ENCODE measurements at regions not wholly inside any gene's neighbourhood (a gene's known extent, or its start where the extent isn't known, plus 50 kb on each side); places are given as distances from the start of the nearest gene placed in this dataset.

GRCh38 chr3:176490357-176490756 lies 706.9 kb downstream of the TBL1XR1 start:
- H3K36me3 Mint-ChIP-seq (ENCODE audit: low read depth), result no peaks in the 10 kb centered on the region
- no peak overlapping the region for H3K27ac Mint-ChIP-seq
- H3K9me3 ChIP-seq (ENCODE audit: control insufficient read depth, low read length, poor library complexity, severe bottlenecking), result no peaks in the 10 kb centered on the region
- no peaks in the 10 kb centered on the region for H3K4me1 Mint-ChIP-seq
- DNase-seq, result no peak
- no peak overlapping the region for H3K4me3 Mint-ChIP-seq
- no peak for ATAC-seq
- H3K27me3 Mint-ChIP-seq, result no peaks in the 10 kb centered on the region

GRCh38 chr3:176479248-176479647 lies 718.0 kb downstream of the TBL1XR1 start:
- H3K27me3 Mint-ChIP-seq, result no peaks in the 10 kb centered on the region

GRCh38 chr3:176469694-176470205 lies 727.5 kb downstream of the TBL1XR1 start:
- H3K27me3 Mint-ChIP-seq, result no peaks in the 10 kb centered on the region
- H3K27ac Mint-ChIP-seq, result no peak overlapping the region
- no peaks in the 10 kb centered on the region for H3K36me3 Mint-ChIP-seq (ENCODE audit: low read depth)
- no peak overlapping the region for H3K4me3 Mint-ChIP-seq
- no peak for DNase-seq
- H3K9me3 ChIP-seq (ENCODE audit: control insufficient read depth, low read length, poor library complexity, severe bottlenecking), result no peaks in the 10 kb centered on the region
- ATAC-seq, result no peak
- H3K4me1 Mint-ChIP-seq, result no peaks in the 10 kb centered on the region

More at GRCh38 chr3:176479248-176479647, 718.0 kb downstream of the TBL1XR1 start:
- H3K36me3 Mint-ChIP-seq (ENCODE audit: low read depth), result no peaks in the 10 kb centered on the region
- H3K4me3 Mint-ChIP-seq, result no peak overlapping the region
- no peaks in the 10 kb centered on the region for H3K9me3 ChIP-seq (ENCODE audit: control insufficient read depth, low read length, poor library complexity, severe bottlenecking)
- ATAC-seq (no peak), DNase-seq (no peak)
- H3K27ac Mint-ChIP-seq, result no peak overlapping the region
- H3K4me1 Mint-ChIP-seq, result no peaks in the 10 kb centered on the region

- ATAC-seq (no peak), DNase-seq (no peak)
These were observed 733.7 kb downstream of the TBL1XR1 start for GRCh38 chr3:176463610-176464009.

DNA sequence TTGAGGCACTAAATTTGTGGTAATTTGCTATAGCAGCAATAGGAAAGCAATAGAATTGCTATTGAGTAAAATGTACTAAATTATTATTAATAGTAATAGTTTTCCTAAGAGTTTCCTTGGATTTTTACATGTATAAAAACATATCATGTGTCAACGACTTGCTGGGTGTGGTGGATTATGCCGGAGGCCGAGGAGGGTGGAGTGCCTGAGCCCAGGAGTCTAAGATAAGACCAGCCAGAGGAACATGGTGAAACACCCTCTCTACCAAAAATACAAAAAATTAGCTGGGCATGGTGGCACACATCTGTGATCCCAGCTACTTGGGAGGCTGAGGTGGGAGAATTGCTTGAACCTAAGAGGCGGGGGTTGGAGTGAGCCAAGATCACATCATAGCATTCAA lies 749.9 kb downstream of the TBL1XR1 start:
- no peaks in the 10 kb centered on the region for H3K36me3 Mint-ChIP-seq (ENCODE audit: low read depth)
- ATAC-seq (no peak), DNase-seq (no peak)
- H3K27me3 Mint-ChIP-seq, result no peaks in the 10 kb centered on the region
- H3K4me1 Mint-ChIP-seq, result no peaks in the 10 kb centered on the region
- H3K9me3 ChIP-seq (ENCODE audit: control insufficient read depth, low read length, poor library complexity, severe bottlenecking), result no peaks in the 10 kb centered on the region
- no peak overlapping the region for H3K4me3 Mint-ChIP-seq
- H3K27ac Mint-ChIP-seq, result no peak overlapping the region

More at GRCh38 chr3:176463610-176464009, 733.7 kb downstream of the TBL1XR1 start:
- Mint-ChIP-seq H3K27ac (no peak overlapping the region), H3K4me3 (no peak overlapping the region), H3K36me3 (ENCODE audit: low read depth) (no peaks in the 10 kb centered on the region), H3K27me3 (no peaks in the 10 kb centered on the region), H3K4me1 (no peaks in the 10 kb centered on the region)
- H3K9me3 ChIP-seq (ENCODE audit: control insufficient read depth, low read length, poor library complexity, severe bottlenecking), result no peaks in the 10 kb centered on the region

GRCh38 chr3:176442326-176442725 lies 755.0 kb downstream of the TBL1XR1 start:
- no peaks in the 10 kb centered on the region for H3K9me3 ChIP-seq (ENCODE audit: control insufficient read depth, low read length, poor library complexity, severe bottlenecking)
- Mint-ChIP-seq H3K36me3 (ENCODE audit: low read depth) (no peaks in the 10 kb centered on the region), H3K27ac (no peak overlapping the region), H3K27me3 (no peaks in the 10 kb centered on the region), H3K4me3 (no peak overlapping the region), H3K4me1 (no peaks in the 10 kb centered on the region)
- ATAC-seq, result no peak
- DNase-seq, result no peak

DNA sequence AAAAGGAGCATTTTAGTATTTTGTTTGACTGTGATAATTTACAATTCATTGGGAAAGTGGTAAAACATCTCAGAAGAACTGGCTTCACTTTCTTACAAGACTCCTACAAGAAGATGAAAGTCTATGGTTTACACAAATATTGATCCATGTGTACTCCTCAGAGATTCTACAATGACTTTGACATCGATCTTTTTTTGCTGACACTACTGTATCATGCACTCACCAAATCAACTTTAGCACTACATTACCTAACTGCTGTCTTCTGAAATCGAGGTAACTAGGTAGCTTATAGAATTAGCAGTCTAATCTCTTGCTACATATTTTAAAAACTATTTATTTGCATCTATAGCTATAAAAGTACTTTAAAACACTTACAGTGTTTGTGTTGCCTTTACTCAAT lies 757.6 kb downstream of the TBL1XR1 start:
- no peak for DNase-seq
- no peak for ATAC-seq
- no peaks in the 10 kb centered on the region for H3K4me1 Mint-ChIP-seq
- no peaks in the 10 kb centered on the region for H3K9me3 ChIP-seq (ENCODE audit: control insufficient read depth, low read length, poor library complexity, severe bottlenecking)
- no peak overlapping the region for H3K27ac Mint-ChIP-seq
- no peaks in the 10 kb centered on the region for H3K36me3 Mint-ChIP-seq (ENCODE audit: low read depth)
- no peak overlapping the region for H3K4me3 Mint-ChIP-seq
- no peaks in the 10 kb centered on the region for H3K27me3 Mint-ChIP-seq

DNA sequence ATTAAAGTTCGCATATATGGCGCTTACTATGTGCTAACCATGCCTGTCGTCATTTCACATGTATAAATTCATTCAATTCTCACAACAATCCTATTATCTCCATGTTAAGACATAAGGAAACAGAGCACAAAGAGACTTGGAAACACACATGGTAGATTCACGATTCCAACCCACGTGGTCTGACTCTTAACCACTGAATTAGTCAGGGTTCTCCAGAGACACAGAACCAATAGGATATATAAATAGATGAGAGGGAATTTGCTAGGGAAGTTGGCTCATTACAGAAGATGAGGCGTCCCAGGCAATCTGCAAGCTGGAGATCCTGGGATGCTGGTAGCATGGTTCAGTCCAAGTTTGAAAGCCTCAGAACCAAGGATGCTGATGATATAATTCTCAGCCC lies 765.3 kb downstream of the TBL1XR1 start:
- H3K4me1 Mint-ChIP-seq, result no peaks in the 10 kb centered on the region
- no peaks in the 10 kb centered on the region for H3K36me3 Mint-ChIP-seq (ENCODE audit: low read depth)
- no peaks in the 10 kb centered on the region for H3K27me3 Mint-ChIP-seq
- no peak overlapping the region for H3K4me3 Mint-ChIP-seq
- ATAC-seq, result no peak
- H3K27ac Mint-ChIP-seq, result no peak overlapping the region
- H3K9me3 ChIP-seq (ENCODE audit: control insufficient read depth, low read length, poor library complexity, severe bottlenecking), result no peaks in the 10 kb centered on the region
- no peak for DNase-seq

- Mint-ChIP-seq H3K4me1 (no peaks in the 10 kb centered on the region), H3K27ac (no peak overlapping the region), H3K4me3 (no peak overlapping the region), H3K27me3 (no peaks in the 10 kb centered on the region), H3K36me3 (ENCODE audit: low read depth) (no peaks in the 10 kb centered on the region)
- no peak for DNase-seq
- no peaks in the 10 kb centered on the region for H3K9me3 ChIP-seq (ENCODE audit: control insufficient read depth, low read length, poor library complexity, severe bottlenecking)
- ATAC-seq, result no peak
These were observed 766.3 kb downstream of the TBL1XR1 start for GRCh38 chr3:176431038-176431418.

DNA sequence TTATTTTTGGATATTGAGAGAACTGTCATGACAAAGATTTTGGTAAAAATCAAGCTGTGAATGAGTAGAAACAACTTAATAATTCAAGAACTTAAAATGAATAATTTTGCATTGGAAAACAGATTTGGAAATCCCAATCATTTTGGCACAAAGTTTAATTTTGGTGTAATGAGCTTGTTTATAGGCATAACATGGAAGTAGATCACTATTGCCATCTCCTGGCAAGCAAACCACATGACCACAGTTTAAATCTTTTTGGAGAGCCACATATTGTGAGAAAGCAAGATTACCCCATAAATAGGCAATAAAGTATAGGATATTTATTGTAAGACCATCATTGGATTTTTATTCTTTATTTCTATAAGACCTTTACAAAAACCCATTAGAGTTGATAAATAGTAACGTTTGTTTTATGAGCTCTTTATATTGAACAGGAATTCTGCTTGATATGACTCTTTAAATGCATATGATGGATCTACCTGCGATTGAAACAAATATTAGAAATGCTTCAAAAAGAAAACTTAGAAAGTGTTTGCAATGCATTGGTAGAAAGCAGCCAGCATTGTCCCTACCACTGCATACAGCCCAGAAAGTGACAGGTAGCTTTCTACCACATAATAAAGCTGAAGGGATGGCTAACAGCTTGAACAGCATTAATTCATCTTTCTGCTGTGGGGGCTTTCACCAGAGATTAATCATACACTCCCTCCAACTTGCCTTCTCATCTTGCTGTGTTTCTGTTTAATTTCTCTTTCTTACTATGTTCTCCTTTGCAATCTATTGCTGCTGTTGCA lies 766.8 kb downstream of the TBL1XR1 start:
- Mint-ChIP-seq H3K27ac (no peak overlapping the region), H3K27me3 (no peaks in the 10 kb centered on the region), H3K4me3 (no peak overlapping the region), H3K4me1 (no peaks in the 10 kb centered on the region), H3K36me3 (ENCODE audit: low read depth) (no peaks in the 10 kb centered on the region)
- DNase-seq, result no peak
- ATAC-seq, result no peak
- no peaks in the 10 kb centered on the region for H3K9me3 ChIP-seq (ENCODE audit: control insufficient read depth, low read length, poor library complexity, severe bottlenecking)

DNA sequence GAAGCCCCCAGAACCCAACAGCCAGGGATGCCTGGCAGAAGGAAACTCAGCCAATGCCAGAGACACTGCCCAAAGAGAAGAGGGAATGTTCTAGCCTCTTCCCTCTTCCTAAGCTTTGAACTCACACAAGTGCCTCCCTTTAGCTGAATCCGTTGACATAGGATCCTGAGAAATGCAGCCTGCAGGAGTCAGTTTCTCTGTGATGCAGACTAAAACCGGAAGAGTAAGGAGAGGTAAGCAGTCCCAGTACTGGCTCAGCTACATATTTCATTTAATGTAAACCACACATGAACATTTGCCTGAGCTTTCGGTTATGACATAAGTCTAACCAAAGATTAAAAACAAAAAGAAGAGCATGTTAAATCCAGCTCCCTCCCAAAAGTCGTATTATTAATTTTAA lies 768.7 kb downstream of the TBL1XR1 start:
- no peak overlapping the region for H3K27ac Mint-ChIP-seq
- no peaks in the 10 kb centered on the region for H3K36me3 Mint-ChIP-seq (ENCODE audit: low read depth)
- no peaks in the 10 kb centered on the region for H3K9me3 ChIP-seq (ENCODE audit: control insufficient read depth, low read length, poor library complexity, severe bottlenecking)
- DNase-seq, result no peak
- no peaks in the 10 kb centered on the region for H3K27me3 Mint-ChIP-seq
- no peaks in the 10 kb centered on the region for H3K4me1 Mint-ChIP-seq
- no peak for ATAC-seq
- H3K4me3 Mint-ChIP-seq, result no peak overlapping the region

DNA sequence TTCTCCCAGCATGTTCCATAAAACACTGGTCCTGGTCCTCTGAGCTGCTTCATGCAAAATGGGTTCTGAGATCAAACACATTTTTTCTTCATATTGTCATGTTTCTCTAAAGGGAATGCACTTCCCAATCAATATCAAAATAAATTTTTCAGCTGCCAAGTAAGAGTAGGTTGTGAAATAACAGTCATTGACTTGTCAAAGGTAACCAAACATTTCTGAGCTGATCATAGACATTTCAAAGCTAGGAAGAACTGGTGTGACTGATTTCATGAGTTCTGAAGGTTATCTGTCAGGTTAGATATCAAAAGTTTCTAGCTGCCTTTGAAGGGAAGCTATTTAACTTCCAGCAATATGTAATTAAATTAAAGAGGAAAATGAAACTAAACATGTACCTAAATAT lies 770.9 kb downstream of the TBL1XR1 start:
- H3K27ac Mint-ChIP-seq, result no peak overlapping the region
- H3K4me3 Mint-ChIP-seq, result no peak overlapping the region
- no peak for DNase-seq
- H3K27me3 Mint-ChIP-seq, result no peaks in the 10 kb centered on the region
- no peaks in the 10 kb centered on the region for H3K4me1 Mint-ChIP-seq
- no peak for ATAC-seq
- no peaks in the 10 kb centered on the region for H3K36me3 Mint-ChIP-seq (ENCODE audit: low read depth)
- H3K9me3 ChIP-seq (ENCODE audit: control insufficient read depth, low read length, poor library complexity, severe bottlenecking), result no peaks in the 10 kb centered on the region

DNA sequence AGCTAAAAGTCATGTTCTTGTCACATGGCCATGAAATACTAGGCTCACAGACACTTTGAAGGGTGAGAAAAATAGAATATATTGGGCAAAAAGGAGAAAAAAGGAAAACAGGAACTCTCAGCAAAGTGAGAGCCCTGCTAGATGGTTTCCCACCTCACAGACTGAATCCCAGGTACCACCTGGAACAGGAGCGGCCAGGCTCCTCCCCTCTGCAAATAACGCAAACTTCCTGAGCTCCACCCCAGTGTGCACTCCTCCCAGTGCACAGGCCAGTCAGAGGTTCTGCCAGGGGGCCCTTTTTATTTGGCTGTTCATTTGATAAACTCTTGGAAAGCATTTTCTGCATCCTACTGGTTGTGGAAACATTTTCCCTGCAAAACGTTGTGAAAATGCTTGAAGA lies 780.4 kb downstream of the TBL1XR1 start:
- no peak overlapping the region for H3K27ac Mint-ChIP-seq
- H3K27me3 Mint-ChIP-seq, result no peaks in the 10 kb centered on the region
- ATAC-seq (no peak), DNase-seq (no peak)
- no peaks in the 10 kb centered on the region for H3K4me1 Mint-ChIP-seq
- no peaks in the 10 kb centered on the region for H3K9me3 ChIP-seq (ENCODE audit: control insufficient read depth, low read length, poor library complexity, severe bottlenecking)
- no peaks in the 10 kb centered on the region for H3K36me3 Mint-ChIP-seq (ENCODE audit: low read depth)
- H3K4me3 Mint-ChIP-seq, result no peak overlapping the region

- H3K4me1 Mint-ChIP-seq, result no peaks in the 10 kb centered on the region
- no peaks in the 10 kb centered on the region for H3K27me3 Mint-ChIP-seq
- H3K4me3 Mint-ChIP-seq, result no peak overlapping the region
- no peak overlapping the region for H3K27ac Mint-ChIP-seq
- DNase-seq (no peak), ATAC-seq (no peak)
- no peaks in the 10 kb centered on the region for H3K36me3 Mint-ChIP-seq (ENCODE audit: low read depth)
- H3K9me3 ChIP-seq (ENCODE audit: control insufficient read depth, low read length, poor library complexity, severe bottlenecking), result no peaks in the 10 kb centered on the region
These were observed 781.5 kb downstream of the TBL1XR1 start for GRCh38 chr3:176415661-176416295.

Measured in T-helper 17 cell (primary cell).